ENCODE measurements at regions not wholly inside any gene's neighbourhood (a gene's known extent, or its start where the extent isn't known, plus 50 kb on each side); places are given as distances from the start of the nearest gene placed in this dataset.
"Not testable (repeated sequence)": the region's sequence is repeated elsewhere in the genome, so short reads cannot be mapped to it uniquely, and the experiment has no call there.

DNA sequence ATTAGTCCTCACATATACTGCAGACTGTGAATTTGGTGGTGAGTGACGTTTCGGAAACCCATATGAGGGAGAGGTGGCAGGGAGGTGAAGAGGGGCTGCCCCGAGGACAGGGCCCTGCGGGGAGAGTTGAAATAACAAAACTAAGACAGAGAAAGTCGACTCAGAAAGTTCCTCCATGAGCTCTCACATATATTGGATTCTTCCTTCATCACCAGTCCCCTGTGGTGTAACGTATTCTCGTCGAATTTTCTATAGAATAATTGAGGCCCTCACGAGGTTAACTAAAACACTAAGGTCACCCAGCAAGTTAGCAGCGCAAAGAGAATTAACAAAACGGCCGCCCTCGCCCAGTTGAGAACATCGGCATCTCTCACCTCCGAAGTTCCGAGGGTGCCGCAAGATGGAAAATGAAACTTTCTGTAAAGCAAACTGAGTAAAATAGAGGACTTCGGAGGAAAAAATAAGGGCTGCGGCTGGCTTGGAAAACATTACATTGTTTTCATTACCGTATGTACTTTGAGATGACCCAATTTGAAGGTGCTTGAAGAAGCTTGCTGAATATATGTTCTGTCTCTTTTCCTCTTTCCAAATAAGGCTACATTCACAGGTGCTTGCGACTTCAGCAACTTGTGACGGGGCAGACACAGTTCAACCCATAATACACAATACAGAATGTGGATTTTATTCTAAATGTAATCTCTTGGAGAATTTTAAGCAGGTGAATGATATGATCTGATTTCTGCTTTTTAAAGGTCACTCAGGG is 490.9 kb upstream of the JARID2 start:
- no peak for DNase-seq

GRCh38 chr6:14756340-14756739 is 489.5 kb upstream of the JARID2 start:
- DNase-seq: no peak

- DNase-seq: no peak
Measured at GRCh38 chr6:14757014-14757413, 488.9 kb upstream of the JARID2 start.

GRCh38 chr6:14757418-14757817 is 488.5 kb upstream of the JARID2 start:
- DNase-seq: no peak

- peak; percentile 34 for DNase-seq
Measured at GRCh38 chr6:14758421-14759081, 487.3 kb upstream of the JARID2 start.

DNA sequence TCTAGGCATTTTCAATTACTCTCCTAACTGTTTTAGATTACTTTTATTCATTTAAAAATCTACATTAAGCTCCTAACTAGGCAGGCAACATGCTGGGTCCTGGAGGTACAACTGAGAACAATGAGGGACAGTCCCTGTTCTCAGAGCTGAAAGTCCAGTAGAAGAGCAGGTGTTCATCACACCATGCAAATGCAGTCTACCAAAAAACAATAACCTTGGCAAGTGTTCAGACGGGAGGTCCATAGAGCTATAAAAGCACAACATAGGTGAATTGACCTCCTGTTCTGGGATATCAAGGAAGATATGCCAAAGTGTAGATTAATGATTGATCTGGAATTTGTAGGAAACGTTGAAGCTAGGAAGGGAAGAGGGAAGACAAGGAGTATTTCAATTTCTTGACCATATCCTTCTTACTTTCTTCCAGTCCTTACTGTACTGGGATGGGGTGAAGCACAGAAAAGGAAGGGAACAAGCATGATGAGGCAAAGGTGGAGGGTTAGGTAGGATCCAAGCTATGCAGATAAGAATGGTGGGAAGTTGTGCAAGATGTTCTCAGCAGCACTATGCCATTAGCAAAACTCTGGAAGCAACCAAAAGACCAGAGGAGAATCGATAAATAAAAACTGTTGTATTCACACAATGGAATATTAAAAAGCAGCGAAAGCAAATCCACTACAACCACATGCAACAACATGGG is 485.7 kb upstream of the JARID2 start:
- no peak for DNase-seq

- DNase-seq: no peak
Measured at GRCh38 chr6:14762077-14762476, 483.8 kb upstream of the JARID2 start.

DNA sequence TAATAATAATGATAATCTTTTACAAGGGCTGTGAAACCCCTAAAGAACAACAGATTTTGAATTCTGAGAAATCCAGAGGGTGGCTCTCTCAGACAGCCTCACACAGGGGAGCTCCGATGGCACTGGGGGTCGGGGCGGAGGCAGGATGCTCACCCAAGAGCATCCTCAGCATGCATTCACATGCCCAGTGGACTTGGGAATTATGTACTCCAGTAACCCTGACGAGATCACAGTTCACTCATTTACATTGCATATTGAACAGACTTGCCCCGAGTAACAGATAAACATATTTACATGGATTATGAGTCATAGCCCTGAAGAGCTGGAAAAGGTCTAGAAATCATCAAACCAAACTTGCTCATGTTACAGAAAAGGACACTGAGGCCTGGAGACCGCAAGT is 482.7 kb upstream of the JARID2 start:
- peak; percentile 54 for DNase-seq

DNA sequence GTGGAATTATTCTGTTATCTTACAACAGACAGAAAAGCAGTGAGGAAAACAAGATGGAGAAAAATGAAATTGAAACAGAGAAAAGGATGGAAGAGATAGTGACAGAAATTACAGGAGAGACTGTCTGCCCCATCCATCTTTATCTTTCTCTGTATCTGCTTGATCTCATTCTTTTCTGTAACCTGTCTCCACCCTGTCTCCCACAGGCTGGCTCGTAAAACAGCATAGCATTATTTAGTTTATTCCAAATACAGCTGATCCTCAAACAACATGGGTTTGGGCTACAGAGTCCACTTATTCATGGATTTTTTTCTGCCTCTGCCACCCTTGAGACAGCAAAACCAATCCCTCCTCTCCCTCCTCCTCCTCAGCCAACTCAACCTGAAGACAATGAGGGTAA is 482.3 kb upstream of the JARID2 start:
- DNase-seq: no peak

GRCh38 chr6:14765106-14765505 is 480.8 kb upstream of the JARID2 start:
- no peak for DNase-seq

DNA sequence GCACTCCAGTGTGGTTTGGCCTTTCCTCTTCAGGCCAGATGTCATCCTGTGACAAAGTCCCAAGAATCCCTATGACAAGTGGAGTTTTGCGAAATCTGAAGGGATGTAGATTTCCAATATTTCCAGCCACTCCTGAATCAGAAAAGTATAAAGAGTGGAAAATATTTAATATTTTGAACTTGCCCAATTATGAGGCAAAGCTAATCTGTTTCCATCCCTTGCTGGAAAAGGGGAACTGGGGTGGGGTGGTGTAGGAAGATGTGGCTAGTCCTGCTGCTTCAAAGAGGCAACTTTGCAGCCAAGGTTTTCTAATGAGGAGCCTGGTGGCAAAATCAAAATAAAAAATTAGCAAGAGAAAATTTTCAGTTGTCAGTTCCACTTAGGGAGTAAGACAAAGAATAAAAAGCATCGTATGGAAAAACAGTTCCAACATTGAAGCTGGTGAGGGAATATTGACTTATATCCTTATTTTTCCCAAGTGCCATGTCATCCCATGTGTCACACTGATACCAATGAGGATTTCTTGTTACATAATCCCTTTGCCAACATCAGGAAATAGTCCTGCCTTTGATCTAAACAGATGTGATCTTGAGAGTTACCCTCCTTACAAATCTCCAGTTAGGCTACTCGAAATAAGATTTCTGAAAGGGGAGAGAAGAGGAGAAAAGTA is 480.0 kb upstream of the JARID2 start:
- no peak for DNase-seq

DNA sequence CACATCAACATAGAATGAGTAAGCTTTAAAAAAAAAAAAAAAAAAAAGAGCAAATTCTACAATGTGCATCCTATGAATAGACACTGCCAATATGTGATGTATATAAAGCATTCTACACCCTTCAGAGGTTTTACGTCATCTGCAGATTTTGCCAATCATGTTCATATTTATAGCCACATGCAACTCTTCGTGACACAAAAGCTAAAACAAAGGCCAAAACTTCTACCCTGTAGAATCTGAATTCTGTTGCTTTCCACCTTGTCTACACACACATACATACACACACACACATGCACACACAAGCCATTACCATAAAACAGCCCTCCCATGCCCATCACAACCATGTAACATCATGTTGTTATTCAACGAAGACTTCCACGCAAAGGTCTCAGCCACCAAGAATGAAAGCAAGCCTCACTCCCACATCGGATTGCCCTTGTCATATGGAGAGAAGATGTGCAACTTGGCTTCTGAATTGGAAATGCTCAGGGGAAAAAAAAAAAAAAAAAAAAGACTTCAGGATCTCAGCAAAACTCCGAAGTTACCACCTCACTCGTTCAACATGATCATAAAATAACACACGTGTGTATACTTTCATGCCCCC is 479.4 kb upstream of the JARID2 start:
- DNase-seq: no peak

DNA sequence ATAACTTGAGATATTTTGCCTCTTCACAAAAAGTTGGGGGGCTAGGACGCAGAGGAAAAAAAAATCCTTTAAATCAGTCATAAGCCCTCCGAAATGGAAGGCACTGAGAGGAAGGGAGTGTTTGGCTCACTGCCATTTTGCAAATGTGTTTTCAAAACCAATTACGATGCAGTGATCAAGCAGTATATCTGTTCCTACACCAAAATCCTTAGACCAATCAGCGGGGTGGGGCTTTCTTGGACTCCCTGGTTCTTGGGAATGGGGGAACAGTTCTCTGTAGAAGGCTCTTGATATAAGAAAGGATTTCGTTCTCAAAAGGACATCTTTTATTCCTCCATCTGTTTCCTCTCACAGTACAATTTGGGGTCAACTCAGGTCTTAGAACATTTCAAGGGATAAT is 478.6 kb upstream of the JARID2 start:
- DNase-seq: peak; percentile 51

GRCh38 chr6:14770040-14770439 is 475.8 kb upstream of the JARID2 start:
- no peak for DNase-seq

- DNase-seq: no peak
Measured at GRCh38 chr6:14770572-14770971, 475.3 kb upstream of the JARID2 start.

DNA sequence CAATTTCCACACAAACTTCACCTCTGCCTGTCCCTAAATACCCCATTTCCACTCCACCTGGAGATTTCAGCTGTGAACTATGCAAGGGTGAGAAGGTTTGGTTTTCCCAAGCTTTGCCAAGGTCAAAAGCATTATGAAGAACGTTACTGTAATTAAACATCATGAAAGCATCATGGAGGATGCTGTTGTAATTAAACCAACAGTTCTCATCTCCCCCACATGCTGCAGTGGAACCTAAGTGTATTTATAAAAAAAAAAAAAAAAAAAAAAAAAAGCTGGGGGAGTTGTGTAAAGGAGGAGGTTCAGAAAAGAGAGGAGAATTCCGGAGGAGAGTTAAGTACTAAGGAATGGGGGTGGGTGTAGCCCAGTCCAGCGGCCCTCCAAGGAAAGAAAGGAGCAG is 474.9 kb upstream of the JARID2 start:
- DNase-seq: no peak

GRCh38 chr6:14772188-14772587 is 473.7 kb upstream of the JARID2 start:
- no peak for DNase-seq

DNA sequence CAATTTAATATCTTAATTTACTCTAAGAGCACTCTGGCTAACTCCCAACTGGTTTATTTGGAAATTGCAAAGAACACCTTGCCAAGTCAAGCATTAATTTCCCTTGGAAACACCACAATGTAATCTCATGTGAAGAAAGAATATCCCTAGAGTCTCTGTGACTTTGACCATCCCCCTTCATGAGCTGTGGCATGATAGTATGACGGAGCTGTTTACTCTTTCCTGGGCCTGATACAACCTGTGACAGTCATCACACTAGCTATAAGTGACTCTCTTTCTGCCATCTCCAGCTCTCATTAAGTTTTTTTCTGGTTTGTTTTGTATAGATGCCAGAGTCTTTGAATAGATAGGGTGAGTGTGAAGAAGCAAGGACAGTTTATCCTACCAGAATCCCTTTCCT is 470.3 kb upstream of the JARID2 start:
- DNase-seq: no peak

DNA sequence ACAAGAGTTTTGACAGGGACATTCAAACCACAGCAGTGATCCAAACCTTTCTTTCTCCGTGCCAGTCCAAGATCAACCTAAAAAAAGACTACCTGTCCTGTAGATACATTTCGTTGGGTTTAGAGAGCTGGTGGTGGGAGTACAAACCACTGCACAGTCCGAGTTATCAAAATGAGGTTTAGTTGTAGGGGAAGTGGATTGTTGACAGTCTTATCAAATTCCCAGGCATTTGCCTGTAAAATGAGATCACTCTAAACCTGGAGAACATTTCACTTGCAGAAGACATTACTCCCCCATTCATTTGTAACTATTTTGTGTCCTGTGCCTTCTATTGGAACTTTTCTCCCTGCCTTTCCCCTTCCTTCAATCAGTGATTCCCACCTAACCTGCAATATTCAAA is 469.6 kb upstream of the JARID2 start:
- DNase-seq: no peak

DNA sequence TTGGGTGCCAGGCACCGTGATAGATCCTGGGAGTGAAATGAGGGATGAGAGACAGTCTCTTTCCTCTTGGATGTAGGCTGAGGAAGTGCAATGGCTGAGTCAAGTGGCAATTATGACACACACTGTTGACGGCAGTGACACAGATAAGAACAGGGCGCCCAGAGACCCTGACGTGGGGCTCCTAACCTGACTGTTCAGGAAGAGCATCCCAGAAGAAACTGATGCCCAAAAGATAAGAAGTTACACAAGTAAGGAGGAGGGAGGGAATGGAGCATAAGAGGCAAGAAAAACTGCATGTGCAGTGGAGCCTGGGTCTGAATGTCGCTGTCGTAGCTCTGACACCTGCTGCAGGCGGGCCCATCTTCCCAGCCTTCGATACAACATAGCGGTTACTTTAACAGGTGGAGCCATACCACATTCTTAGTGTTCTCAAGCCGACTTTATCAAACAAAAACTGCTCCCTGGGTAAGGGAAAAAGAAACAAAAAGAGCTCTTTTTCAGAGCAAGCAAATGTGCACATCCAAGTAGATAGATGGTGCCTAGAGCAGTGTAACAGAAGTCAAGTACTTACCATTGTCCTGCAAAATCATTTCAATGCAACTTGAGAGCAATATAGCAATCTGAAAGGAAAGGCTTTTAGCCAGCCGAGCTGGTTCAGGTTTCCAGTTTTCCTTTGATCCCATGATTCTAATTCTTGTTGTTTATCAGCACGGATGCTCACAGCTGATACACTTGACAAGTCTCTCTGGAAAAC is 463.9 kb upstream of the JARID2 start:
- DNase-seq: no peak

DNA sequence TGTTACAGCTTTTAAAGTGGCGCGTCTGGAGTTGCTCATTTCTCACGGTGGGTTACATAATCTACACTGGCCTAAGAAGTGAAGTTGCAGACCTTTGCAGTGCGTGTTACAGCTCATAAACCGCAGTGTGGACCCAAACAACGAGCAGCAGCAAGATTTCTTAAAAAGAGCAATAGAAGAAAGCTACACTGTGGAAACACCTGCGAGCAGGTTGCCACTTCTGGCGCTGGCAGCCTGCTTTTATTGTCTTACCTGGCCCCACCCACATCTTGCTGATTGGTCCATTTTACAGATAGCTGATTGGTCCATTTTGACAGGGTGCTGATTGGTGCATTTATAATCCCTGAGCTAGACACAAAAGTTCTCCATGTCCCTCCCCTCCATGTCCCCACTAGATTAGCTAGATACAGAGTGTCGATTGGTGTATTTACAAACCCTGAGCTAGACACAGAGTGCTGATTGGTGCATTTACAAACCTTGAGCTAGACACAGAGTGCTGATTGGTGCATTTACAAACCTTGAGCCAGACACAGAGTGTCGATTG is 462.9 kb upstream of the JARID2 start:
- DNase-seq: not testable (repeated sequence)

GRCh38 chr6:14783594-14783993 is 462.3 kb upstream of the JARID2 start:
- no peak for DNase-seq
